H9 (cell line): ENCODE measurements at regions not wholly inside any gene's neighbourhood (a gene's known extent, or its start where the extent isn't known, plus 50 kb on each side); places are given as distances from the start of the nearest gene placed in this dataset.

Experiments used
- DNase-seq: peaks from one replicate; pipeline ENCODE4 v3.0.0-alpha.2; 2017
- H2AFZ ChIP-seq: one replicate; pipeline ENCODE4 v1.6.1; 2013; ENCODE audit warnings: mild to moderate bottlenecking, low read length, control low read depth, moderate library complexity
- H2AK5ac ChIP-seq: 2 replicates; pipeline ENCODE4 v1.6.1; 2013; ENCODE audit warnings: low read length, control low read depth, mixed read lengths; ENCODE audit not compliant: insufficient read length
- H2BK120ac ChIP-seq: one replicate; pipeline ENCODE4 v1.6.1; 2013; ENCODE audit warnings: low read depth, mild to moderate bottlenecking, low read length, control low read depth, inconsistent platforms; ENCODE audit not compliant: poor library complexity, severe bottlenecking
- H2BK12ac ChIP-seq: 2 replicates; pipeline ENCODE4 v1.6.1; 2013; ENCODE audit warnings: low read length, control low read depth, mixed read lengths, low read depth; ENCODE audit not compliant: insufficient read length
- H2BK15ac ChIP-seq: 2 replicates; pipeline ENCODE4 v1.6.1; 2013; ENCODE audit warnings: low read depth, low read length, control low read depth
- H2BK20ac ChIP-seq: one replicate; pipeline ENCODE4 v1.6.1; 2013; ENCODE audit warnings: low read depth, mild to moderate bottlenecking, low read length, control low read depth, inconsistent platforms; ENCODE audit not compliant: poor library complexity, severe bottlenecking
- H2BK5ac ChIP-seq: 2 replicates; pipeline ENCODE4 v1.6.1; 2013; ENCODE audit warnings: low read length, control low read depth, mixed read lengths; ENCODE audit not compliant: insufficient read length
- H3K14ac ChIP-seq: 2 replicates; pipeline ENCODE4 v1.6.1; 2013; ENCODE audit warnings: low read length, control low read depth; ENCODE audit not compliant: insufficient read depth
- H3K18ac ChIP-seq: 2 replicates; pipeline ENCODE4 v1.6.1; 2013; ENCODE audit warnings: low read depth, mild to moderate bottlenecking, mixed read lengths, low read length, control low read depth; ENCODE audit not compliant: insufficient read length
- H3K23ac ChIP-seq: 2 replicates; pipeline ENCODE4 v1.6.1; 2013; ENCODE audit warnings: low read length, control low read depth, mixed read lengths, low read depth; ENCODE audit not compliant: insufficient read length
- H3K23me2 ChIP-seq: 2 replicates; pipeline ENCODE4 v1.6.1; 2013; ENCODE audit warnings: low read depth, mild to moderate bottlenecking, mixed read lengths, low read length, control low read depth; ENCODE audit not compliant: insufficient read length, poor library complexity, severe bottlenecking
- H3K27ac ChIP-seq: 2 replicates; pipeline ENCODE4 v1.5.1; 2013; ENCODE audit warnings: low read length, control low read depth, mixed read lengths, low read depth; ENCODE audit not compliant: insufficient read length
- H3K27me3 ChIP-seq: 2 replicates; pipeline ENCODE4 v1.6.1; 2013; ENCODE audit warnings: low read length, control low read depth, inconsistent platforms; ENCODE audit not compliant: insufficient read depth
- H3K4ac ChIP-seq: 2 replicates; pipeline ENCODE4 v1.6.1; 2013; ENCODE audit warnings: low read depth, mild to moderate bottlenecking, control low read depth, inconsistent platforms, low read length, moderate library complexity
- H3K4me1 ChIP-seq: 2 replicates; pipeline ENCODE4 v1.6.1; 2013; ENCODE audit warnings: low read length, control low read depth, inconsistent platforms; ENCODE audit not compliant: insufficient read depth
- H3K4me2 ChIP-seq: 2 replicates; pipeline ENCODE4 v1.6.1; 2013; ENCODE audit warnings: low read length, control low read depth, mixed read lengths; ENCODE audit not compliant: insufficient read length, insufficient read depth
- H3K56ac ChIP-seq: 2 replicates; pipeline ENCODE4 v1.6.1; 2013; ENCODE audit warnings: low read depth, mild to moderate bottlenecking, mixed read lengths, low read length, control low read depth; ENCODE audit not compliant: insufficient read length
- H3K79me1 ChIP-seq: 2 replicates; pipeline ENCODE4 v1.6.1; 2013; ENCODE audit warnings: low read depth, mild to moderate bottlenecking, moderate library complexity, low read length, control low read depth, inconsistent platforms; ENCODE audit not compliant: insufficient read depth, poor library complexity, severe bottlenecking
- H3K79me2 ChIP-seq: 2 replicates; pipeline ENCODE4 v1.6.1; 2013; ENCODE audit warnings: low read length, control low read depth, inconsistent platforms; ENCODE audit not compliant: insufficient read depth
- H3K9ac ChIP-seq: 2 replicates; pipeline ENCODE4 v1.6.1; 2013; ENCODE audit warnings: low read length, control low read depth, mixed read lengths; ENCODE audit not compliant: insufficient read length; ENCODE audit errors: extremely low read depth
- H3K9me3 ChIP-seq: one replicate; pipeline ENCODE4 v1.6.1; 2013; ENCODE audit warnings: low read depth, low read length, inconsistent platforms; ENCODE audit not compliant: control insufficient read depth
- H3T11ph ChIP-seq: one replicate; pipeline ENCODE4 v1.6.1; 2013; ENCODE audit warnings: mild to moderate bottlenecking, low read length, control low read depth, inconsistent platforms
- H4K20me1 ChIP-seq: one replicate; pipeline ENCODE4 v1.6.1; 2013; ENCODE audit not compliant: control insufficient read depth, insufficient read length, insufficient read depth
- H4K5ac ChIP-seq: 2 replicates; pipeline ENCODE4 v1.6.1; 2013; ENCODE audit warnings: low read depth, mild to moderate bottlenecking, mixed read lengths, low read length, control low read depth; ENCODE audit not compliant: insufficient read length
- H4K8ac ChIP-seq: replicated peaks from 2 replicates; pipeline ENCODE4 v1.6.1; 2013; ENCODE audit warnings: low read length, control low read depth, mixed read lengths, low read depth; ENCODE audit not compliant: insufficient read length
- H4K91ac ChIP-seq: 2 replicates; pipeline ENCODE4 v1.6.1; 2013; ENCODE audit warnings: low read depth, mild to moderate bottlenecking, moderate library complexity, mixed read lengths, low read length, control low read depth; ENCODE audit not compliant: insufficient read length
- H3K27ac Mint-ChIP-seq, 3 experiments: 2 replicates in 2 of 3; 3 replicates in 1 of 3; pipeline ENCODE4 v1.8.0; 2020 to 2021; ENCODE audit warnings: mixed read lengths in 3 of 3, mild to moderate bottlenecking in 1 of 3, moderate library complexity in 1 of 3
- H3K27me3 Mint-ChIP-seq: 2 replicates; pipeline ENCODE4 v1.8.0; 2021; ENCODE audit warnings: low read depth, mild to moderate bottlenecking, moderate library complexity, mixed read lengths
- H3K36me3 Mint-ChIP-seq, 3 experiments: 2 replicates in 2 of 3; 3 replicates in 1 of 3; pipeline ENCODE4 v1.8.0; 2020 to 2021; ENCODE audit warnings: low read depth in 3 of 3, mixed read lengths in 3 of 3; ENCODE audit not compliant: insufficient read depth in 1 of 3
- H3K4me1 Mint-ChIP-seq, 2 experiments: 2 replicates each; pipeline ENCODE4 v1.8.0; 2020; ENCODE audit warnings: mixed read lengths in 2 of 2
- H3K4me3 Mint-ChIP-seq, 2 experiments: 2 replicates in 1 of 2; 3 replicates in 1 of 2; pipeline ENCODE4 v1.8.0; 2020 to 2021; ENCODE audit warnings: mild to moderate bottlenecking in 2 of 2, mixed read lengths in 2 of 2, moderate library complexity in 1 of 2
- H3K9me3 Mint-ChIP-seq, 2 experiments: 2 replicates in 1 of 2; 3 replicates in 1 of 2; pipeline ENCODE4 v1.8.0; 2020; ENCODE audit warnings: mild to moderate bottlenecking in 2 of 2, mixed read lengths in 2 of 2, moderate library complexity in 1 of 2
- CTCF ChIP-seq: fragments of 200-600 bp; sonication (generic); conservative IDR thresholded peaks from 3 replicates; pipeline ENCODE4 v1.8.0; 2021; ENCODE audit warnings: antibody characterized with exemption, mild to moderate bottlenecking
- WGBS: extraction: QIAGEN DNeasy Blood & Tissue Kit; methylation state at CpG from one replicate; pipeline ENCODE4 v1.1.7; 2013; ENCODE audit warnings: missing lambda C conversion rate, low lambda C conversion rate, mixed read lengths; ENCODE audit not compliant: insufficient read length; ENCODE audit errors: extremely low coverage; 5-methylcytosine and 5-hydroxymethylcytosine counted together

- H4K8ac ChIP-seq = no peak overlapping the region
- H3K9ac ChIP-seq = no peak overlapping the region
- no peak overlapping the region for H3K56ac ChIP-seq
- no CpG with 5 or more reads among the region's 5 CpGs for WGBS
- no peak overlapping the region for H3K4ac ChIP-seq
- TF ChIP-seq CTCF = no peak
- no peaks in the 10 kb centered on the region for H3K27me3 ChIP-seq
- no peak overlapping the region for H3K4me2 ChIP-seq
- H2BK120ac ChIP-seq = no peak overlapping the region
- H3K4me3 Mint-ChIP-seq = no peak overlapping the region
- H2BK20ac ChIP-seq = no peak overlapping the region
- no peak overlapping the region for H3T11ph ChIP-seq
- H3K79me2 ChIP-seq = no peaks in the 10 kb centered on the region
- H3K18ac ChIP-seq = no peak overlapping the region
- no peaks in the 10 kb centered on the region for H4K20me1 ChIP-seq
- no peak overlapping the region for H2BK15ac ChIP-seq
- no peak overlapping the region for H2AK5ac ChIP-seq
- H3K14ac ChIP-seq = no peak overlapping the region
- no peak overlapping the region for H3K23ac ChIP-seq
- H3K79me1 ChIP-seq = no peaks in the 10 kb centered on the region
- no peak overlapping the region for H4K91ac ChIP-seq
- no peaks in the 10 kb centered on the region for H3K23me2 ChIP-seq
- H3K27me3 Mint-ChIP-seq = no peaks in the 10 kb centered on the region
- H3K36me3 Mint-ChIP-seq = no peaks in the 10 kb centered on the region
- H3K4me1 Mint-ChIP-seq = 0 out of 4 replicates have a peak, but pooled peaks cover 0 to 3% of the 10 kb centered on the region in 2 experiments
- H4K5ac ChIP-seq = no peak overlapping the region
- DNase-seq = no peak
- no peaks in the 10 kb centered on the region for H3K4me1 ChIP-seq
- no peak overlapping the region for H2AFZ ChIP-seq
- no peak overlapping the region for H2BK12ac ChIP-seq
- H2BK5ac ChIP-seq = no peak overlapping the region
- H3K27ac ChIP-seq = no peak overlapping the region
- H3K9me3 Mint-ChIP-seq = peaks cover 0 to 3% of the 10 kb centered on the region in 2 experiments; a peak in 1 of 5 replicates
- no peaks in the 10 kb centered on the region for H3K9me3 ChIP-seq
- H3K27ac Mint-ChIP-seq = no peak overlapping the region
Observed at GRCh38 chr1:65539266-65540131, 119.0 kb downstream of the LEPR start.
